GM19043 (cell line): ENCODE measurements at regions not wholly inside any gene's neighbourhood (a gene's known extent, or its start where the extent isn't known, plus 50 kb on each side); places are given as distances from the start of the nearest gene placed in this dataset.

ENCODE experiments used
- ATAC-seq: cut with Tn5 transposase; IDR thresholded peaks from one replicate; pipeline ENCODE4 v1.9.1; 2021; ENCODE audit warnings: low read depth; ENCODE audit not compliant: unreplicated experiment

GRCh38 chr13:29935309-29935981, 85.0 kb upstream of the UBL3 start:
- ATAC-seq = peak; percentile 98

GRCh38 chr13:29934531-29935308, 84.3 kb upstream of the UBL3 start:
- no peak for ATAC-seq

GRCh38 chr13:29933401-29933800, 83.0 kb upstream of the UBL3 start:
- ATAC-seq = no peak

- no peak for ATAC-seq
Measured at GRCh38 chr13:29931696-29932095, 81.3 kb upstream of the UBL3 start.

GRCh38 chr13:29929062-29929847, 78.8 kb upstream of the UBL3 start:
- ATAC-seq = no peak

- ATAC-seq = no peak
Measured at GRCh38 chr13:29926098-29926476, 75.7 kb upstream of the UBL3 start.

- no peak for ATAC-seq
Measured at GRCh38 chr13:29925457-29926097, 75.2 kb upstream of the UBL3 start.

GRCh38 chr13:29924482-29925350, 74.3 kb upstream of the UBL3 start:
- ATAC-seq = no peak

- no peak for ATAC-seq
Measured at GRCh38 chr13:29923554-29924481, 73.4 kb upstream of the UBL3 start.

- ATAC-seq = no peak
Measured at GRCh38 chr13:29922896-29923295, 72.5 kb upstream of the UBL3 start.

- ATAC-seq = no peak
Measured at GRCh38 chr13:29922281-29922821, 71.9 kb upstream of the UBL3 start.

GRCh38 chr13:29921542-29921941, 71.1 kb upstream of the UBL3 start:
- ATAC-seq = no peak

- no peak for ATAC-seq
Measured at GRCh38 chr13:29920025-29920643, 69.7 kb upstream of the UBL3 start.

- no peak for ATAC-seq
Measured at GRCh38 chr13:29918845-29919244, 68.4 kb upstream of the UBL3 start.

GRCh38 chr13:29917650-29918049, 67.2 kb upstream of the UBL3 start:
- no peak for ATAC-seq

GRCh38 chr13:29914581-29914980, 64.2 kb upstream of the UBL3 start:
- no peak for ATAC-seq

GRCh38 chr13:29911781-29912418, 61.5 kb upstream of the UBL3 start:
- ATAC-seq = no peak
